ENCODE measurements at regions not wholly inside any gene's neighbourhood (a gene's known extent, or its start where the extent isn't known, plus 50 kb on each side); places are given as distances from the start of the nearest gene placed in this dataset.

DNA sequence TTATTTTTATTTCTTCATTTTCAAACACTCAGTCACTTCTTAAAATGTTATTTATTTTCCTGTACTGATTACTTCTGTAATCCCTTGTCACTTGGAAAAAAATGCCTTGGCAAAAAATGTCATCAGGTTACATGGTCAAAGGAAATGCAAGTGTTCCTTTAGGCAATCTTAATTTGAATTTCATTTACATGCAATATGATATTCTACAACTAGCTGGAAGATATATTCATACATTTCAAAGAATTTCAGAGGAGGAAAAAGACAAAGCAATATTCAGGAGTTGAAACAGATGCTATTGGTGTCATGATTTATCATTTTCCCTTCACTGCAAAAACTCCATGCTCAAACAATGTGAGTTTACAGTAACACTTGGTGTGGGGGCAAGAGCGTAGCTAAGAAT is 1316.6 kb downstream of the FSTL5 start:
- Histone ChIP-seq H3K27ac (replicated peaks) (no peak overlapping the region), H3K4me3 (no peak overlapping the region), H3K4me1 (no peaks in the 10 kb centered on the region), H3K9me3 (replicated peaks) (no peaks in the 10 kb centered on the region), H3K36me3 (no peaks in the 10 kb centered on the region), H3K27me3 (ENCODE audit: low read depth) (no peaks in the 10 kb centered on the region)
- DNase-seq, result no peak
- intact Hi-C loops (cut with micrococcal nuclease), result no loop called here
- TF ChIP-seq, protein P1, sequence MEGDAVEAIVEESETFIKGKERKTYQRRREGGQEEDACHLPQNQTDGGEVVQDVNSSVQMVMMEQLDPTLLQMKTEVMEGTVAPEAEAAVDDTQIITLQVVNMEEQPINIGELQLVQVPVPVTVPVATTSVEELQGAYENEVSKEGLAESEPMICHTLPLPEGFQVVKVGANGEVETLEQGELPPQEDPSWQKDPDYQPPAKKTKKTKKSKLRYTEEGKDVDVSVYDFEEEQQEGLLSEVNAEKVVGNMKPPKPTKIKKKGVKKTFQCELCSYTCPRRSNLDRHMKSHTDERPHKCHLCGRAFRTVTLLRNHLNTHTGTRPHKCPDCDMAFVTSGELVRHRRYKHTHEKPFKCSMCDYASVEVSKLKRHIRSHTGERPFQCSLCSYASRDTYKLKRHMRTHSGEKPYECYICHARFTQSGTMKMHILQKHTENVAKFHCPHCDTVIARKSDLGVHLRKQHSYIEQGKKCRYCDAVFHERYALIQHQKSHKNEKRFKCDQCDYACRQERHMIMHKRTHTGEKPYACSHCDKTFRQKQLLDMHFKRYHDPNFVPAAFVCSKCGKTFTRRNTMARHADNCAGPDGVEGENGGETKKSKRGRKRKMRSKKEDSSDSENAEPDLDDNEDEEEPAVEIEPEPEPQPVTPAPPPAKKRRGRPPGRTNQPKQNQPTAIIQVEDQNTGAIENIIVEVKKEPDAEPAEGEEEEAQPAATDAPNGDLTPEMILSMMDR (IDR thresholded peaks at IDR 0.05; ENCODE audit: borderline replicate concordance), result no peak

GRCh38 chr4:160848489-160848888 is 1315.3 kb downstream of the FSTL5 start:
- H3K27me3 ChIP-seq (ENCODE audit: low read depth), result no peaks in the 10 kb centered on the region
- H3K4me3 ChIP-seq, result no peak overlapping the region
- intact Hi-C loops (cut with micrococcal nuclease), result no loop called here
- H3K36me3 ChIP-seq, result no peaks in the 10 kb centered on the region
- no peak for DNase-seq
- H3K9me3 ChIP-seq (replicated peaks), result no peaks in the 10 kb centered on the region
- no peaks in the 10 kb centered on the region for H3K4me1 ChIP-seq
- TF ChIP-seq, protein P1 (IDR thresholded peaks at IDR 0.05; ENCODE audit: borderline replicate concordance), result no peak
- H3K27ac ChIP-seq (replicated peaks), result no peak overlapping the region

DNA sequence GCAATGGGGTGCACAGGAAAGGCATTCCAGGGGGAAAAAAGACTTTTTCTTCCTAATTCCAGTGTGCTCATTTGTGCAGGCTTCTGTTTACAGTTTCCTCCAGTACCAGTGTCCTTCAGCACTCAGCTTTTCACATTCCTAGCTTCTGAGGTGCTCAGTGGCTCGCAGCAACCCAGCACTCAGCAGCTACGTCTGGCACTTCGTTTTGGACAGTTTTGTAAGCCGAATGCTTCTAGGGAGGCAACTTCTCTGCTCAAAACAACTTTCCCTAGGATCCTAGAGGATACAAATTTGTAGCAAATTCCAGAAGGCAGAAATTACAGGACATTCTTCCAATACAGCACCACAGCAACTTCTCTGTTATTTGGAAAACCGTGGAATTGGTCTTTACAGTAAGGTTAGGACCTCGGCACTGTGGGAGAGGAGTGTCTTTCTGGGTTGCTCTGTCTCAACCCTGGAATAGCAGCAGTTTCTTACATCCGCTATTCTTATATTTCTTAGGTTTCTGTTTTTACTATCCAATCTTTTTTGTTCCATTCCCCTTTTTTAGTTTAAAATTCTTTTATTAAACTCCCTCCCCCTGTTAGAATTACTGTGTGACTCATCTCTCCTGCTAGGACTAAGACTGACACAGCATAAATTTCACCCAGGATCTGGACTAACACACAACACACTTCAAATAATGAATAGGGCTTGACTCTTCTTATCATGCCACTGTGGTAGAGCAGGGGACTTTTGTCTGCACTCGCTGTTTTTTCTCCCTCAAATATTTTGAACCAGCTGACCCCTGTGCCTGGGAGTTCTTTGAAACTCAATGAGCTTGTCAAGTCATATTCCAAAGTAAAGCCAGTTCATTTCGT is 1314.7 kb downstream of the FSTL5 start:
- H3K4me3 ChIP-seq, result no peak overlapping the region
- H3K4me1 ChIP-seq, result no peaks in the 10 kb centered on the region
- no peak for DNase-seq
- no peaks in the 10 kb centered on the region for H3K27me3 ChIP-seq (ENCODE audit: low read depth)
- H3K9me3 ChIP-seq (replicated peaks), result no peaks in the 10 kb centered on the region
- no peak overlapping the region for H3K27ac ChIP-seq (replicated peaks)
- intact Hi-C loops (cut with micrococcal nuclease), result no loop called here
- no peaks in the 10 kb centered on the region for H3K36me3 ChIP-seq
- TF ChIP-seq, protein P1 (IDR thresholded peaks at IDR 0.05; ENCODE audit: borderline replicate concordance), result no peak

GRCh38 chr4:160864253-160864652 is 1299.5 kb downstream of the FSTL5 start:
- no peak for DNase-seq
- Histone ChIP-seq H3K27me3 (ENCODE audit: low read depth) (no peaks in the 10 kb centered on the region), H3K4me1 (no peaks in the 10 kb centered on the region), H3K27ac (replicated peaks) (no peak overlapping the region), H3K36me3 (no peaks in the 10 kb centered on the region), H3K9me3 (replicated peaks) (no peaks in the 10 kb centered on the region), H3K4me3 (no peak overlapping the region)
- TF ChIP-seq, protein P1 (IDR thresholded peaks at IDR 0.05; ENCODE audit: borderline replicate concordance), result no peak
- intact Hi-C loops (cut with micrococcal nuclease), result no loop called here

DNA sequence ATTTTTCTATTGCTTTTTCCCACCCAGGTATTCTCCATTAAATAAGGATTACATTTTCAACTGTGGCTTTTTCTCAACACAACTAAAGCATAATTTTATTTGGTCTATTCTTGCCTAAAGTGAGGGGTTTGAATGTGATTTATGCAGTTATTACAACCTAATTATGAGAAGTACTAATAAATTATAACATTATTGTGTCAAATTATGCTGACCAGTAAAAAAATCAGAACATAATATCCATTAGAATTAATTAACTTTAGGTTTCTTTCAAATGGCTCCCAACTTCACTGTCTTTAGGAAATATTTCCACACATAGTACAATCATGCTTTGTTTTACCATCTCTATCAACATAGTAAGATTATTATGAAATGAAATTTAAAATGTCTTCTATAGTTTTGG is 1293.9 kb downstream of the FSTL5 start:
- intact Hi-C loops (cut with micrococcal nuclease), result no loop called here
- H3K4me3 ChIP-seq, result no peak overlapping the region
- H3K9me3 ChIP-seq (replicated peaks), result no peaks in the 10 kb centered on the region
- H3K27me3 ChIP-seq (ENCODE audit: low read depth), result no peaks in the 10 kb centered on the region
- TF ChIP-seq, protein P1 (IDR thresholded peaks at IDR 0.05; ENCODE audit: borderline replicate concordance), result no peak
- H3K36me3 ChIP-seq, result no peaks in the 10 kb centered on the region
- DNase-seq, result no peak
- H3K27ac ChIP-seq (replicated peaks), result no peak overlapping the region
- H3K4me1 ChIP-seq, result no peaks in the 10 kb centered on the region
